ENCODE measurements at regions not wholly inside any gene's neighbourhood (a gene's known extent, or its start where the extent isn't known, plus 50 kb on each side); places are given as distances from the start of the nearest gene placed in this dataset.
"Not testable (repeated sequence)": the region's sequence is repeated elsewhere in the genome, so short reads cannot be mapped to it uniquely, and the experiment has no call there.

DNA sequence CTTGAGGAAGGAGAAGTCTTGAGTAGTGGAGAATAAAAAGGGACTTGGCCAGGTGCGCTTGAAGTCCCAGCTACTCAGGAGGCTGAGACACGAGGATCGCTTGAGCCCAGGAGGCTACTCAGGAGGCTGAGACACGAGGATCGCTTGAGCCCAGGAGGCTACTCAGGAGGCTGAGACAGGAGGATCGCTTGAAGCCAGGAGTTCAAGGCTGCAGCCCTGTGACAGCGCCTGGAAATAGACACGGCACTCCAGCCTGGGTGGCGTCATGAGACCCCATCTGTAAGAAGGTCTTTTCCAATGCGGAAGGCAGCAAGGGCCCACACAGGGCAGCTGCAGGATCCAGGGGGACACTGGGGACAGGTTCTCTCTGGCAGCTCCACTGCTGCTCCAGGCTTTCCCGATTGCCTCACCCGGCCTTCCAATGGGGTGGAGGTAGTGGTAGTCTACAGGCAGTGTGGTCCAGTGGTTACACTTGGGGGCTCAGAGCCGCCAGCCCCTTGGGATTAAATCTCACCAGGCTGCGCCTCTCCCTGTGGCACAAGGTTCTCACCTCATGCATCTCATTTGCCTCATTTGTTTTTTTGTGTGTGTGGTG is 143.4 kb downstream of the SEC14L1 start:
- Mint-ChIP-seq H3K9me3 (no peaks in the 10 kb centered on the region), H3K4me1 (ENCODE audit: low read depth) (peaks cover 11% of the 10 kb centered on the region), H3K4me3 (ENCODE audit: low read depth) (no peak overlapping the region), H3K27me3 (ENCODE audit: low read depth) (peaks cover 37% of the 10 kb centered on the region), H3K27ac (no peak overlapping the region), H3K36me3 (ENCODE audit: low read depth) (no peaks in the 10 kb centered on the region)
- intact Hi-C loops (cut with micrococcal nuclease): loop anchor here (5.0 kb wide), 1 partner anchor 33 kb away; a partner anchor contains a TSS
- no peak for DNase-seq (ENCODE audit: low spot score)

DNA sequence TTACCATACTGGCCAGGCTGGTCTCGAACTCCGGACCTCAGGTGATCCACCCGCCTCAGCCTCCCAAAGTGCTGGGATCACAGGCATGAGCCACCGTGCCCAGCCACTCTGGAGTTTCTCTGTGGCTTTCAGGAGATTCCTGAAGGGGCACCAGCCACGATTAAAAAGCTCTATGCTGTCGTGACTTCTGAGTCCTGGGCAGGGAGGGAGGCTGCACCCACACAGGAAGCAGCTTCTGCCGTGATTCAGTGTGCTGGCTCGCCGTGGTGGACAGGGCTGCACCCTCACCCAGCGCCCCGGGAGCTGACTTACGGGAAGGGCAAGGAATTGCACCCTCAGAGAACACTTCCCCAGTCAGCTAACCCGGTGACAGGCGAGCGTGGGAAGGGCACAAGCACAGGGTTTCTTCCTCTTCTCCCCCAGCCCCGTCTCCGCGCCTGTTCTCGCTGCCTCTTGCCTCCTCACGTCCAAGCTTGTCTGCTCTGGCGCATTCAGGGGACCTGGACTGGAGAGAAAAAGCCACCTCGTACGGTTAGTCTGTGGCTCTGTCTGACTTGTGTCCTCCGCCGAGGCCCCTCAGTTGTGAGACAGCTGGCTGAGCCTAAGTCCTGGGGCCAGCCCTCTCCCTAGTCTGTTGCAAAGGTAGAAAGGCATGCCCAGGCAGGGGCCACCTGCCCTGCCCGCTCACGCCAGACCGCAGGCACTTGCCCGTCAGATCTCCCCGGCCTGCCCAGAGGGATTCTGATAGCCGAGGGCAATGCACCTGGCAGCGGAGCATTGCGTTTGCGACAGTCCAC is 145.0 kb downstream of the SEC14L1 start:
- Mint-ChIP-seq H3K27me3 (ENCODE audit: low read depth) (peaks cover 22% of the 10 kb centered on the region), H3K27ac (no peak overlapping the region), H3K4me3 (ENCODE audit: low read depth) (no peak overlapping the region), H3K9me3 (no peaks in the 10 kb centered on the region), H3K4me1 (ENCODE audit: low read depth) (peaks cover 10% of the 10 kb centered on the region), H3K36me3 (ENCODE audit: low read depth) (no peaks in the 10 kb centered on the region)
- no peak for DNase-seq (ENCODE audit: low spot score)
- intact Hi-C loops (cut with micrococcal nuclease): no loop called here

DNA sequence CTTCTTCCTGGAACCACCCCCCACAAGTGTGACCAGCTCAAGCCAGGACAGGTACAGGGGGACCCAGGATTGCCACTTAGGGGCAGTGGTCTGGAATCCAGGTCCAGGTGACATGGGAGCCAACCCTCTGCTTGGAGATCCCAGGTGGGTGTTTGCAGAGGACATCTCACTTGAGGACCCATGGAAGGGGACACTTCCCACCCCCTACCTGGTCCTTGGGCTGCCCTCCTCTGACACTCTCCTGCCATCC is 145.5 kb downstream of the SEC14L1 start:
- DNase-seq (ENCODE audit: low spot score): no peak
- peaks cover 22% of the 10 kb centered on the region for H3K27me3 Mint-ChIP-seq (ENCODE audit: low read depth)
- no peak overlapping the region for H3K27ac Mint-ChIP-seq
- no peak overlapping the region for H3K4me3 Mint-ChIP-seq (ENCODE audit: low read depth)
- no peaks in the 10 kb centered on the region for H3K36me3 Mint-ChIP-seq (ENCODE audit: low read depth)
- H3K4me1 Mint-ChIP-seq (ENCODE audit: low read depth): peaks cover 10% of the 10 kb centered on the region
- H3K9me3 Mint-ChIP-seq: no peaks in the 10 kb centered on the region
- intact Hi-C loops (cut with micrococcal nuclease): no loop called here

DNA sequence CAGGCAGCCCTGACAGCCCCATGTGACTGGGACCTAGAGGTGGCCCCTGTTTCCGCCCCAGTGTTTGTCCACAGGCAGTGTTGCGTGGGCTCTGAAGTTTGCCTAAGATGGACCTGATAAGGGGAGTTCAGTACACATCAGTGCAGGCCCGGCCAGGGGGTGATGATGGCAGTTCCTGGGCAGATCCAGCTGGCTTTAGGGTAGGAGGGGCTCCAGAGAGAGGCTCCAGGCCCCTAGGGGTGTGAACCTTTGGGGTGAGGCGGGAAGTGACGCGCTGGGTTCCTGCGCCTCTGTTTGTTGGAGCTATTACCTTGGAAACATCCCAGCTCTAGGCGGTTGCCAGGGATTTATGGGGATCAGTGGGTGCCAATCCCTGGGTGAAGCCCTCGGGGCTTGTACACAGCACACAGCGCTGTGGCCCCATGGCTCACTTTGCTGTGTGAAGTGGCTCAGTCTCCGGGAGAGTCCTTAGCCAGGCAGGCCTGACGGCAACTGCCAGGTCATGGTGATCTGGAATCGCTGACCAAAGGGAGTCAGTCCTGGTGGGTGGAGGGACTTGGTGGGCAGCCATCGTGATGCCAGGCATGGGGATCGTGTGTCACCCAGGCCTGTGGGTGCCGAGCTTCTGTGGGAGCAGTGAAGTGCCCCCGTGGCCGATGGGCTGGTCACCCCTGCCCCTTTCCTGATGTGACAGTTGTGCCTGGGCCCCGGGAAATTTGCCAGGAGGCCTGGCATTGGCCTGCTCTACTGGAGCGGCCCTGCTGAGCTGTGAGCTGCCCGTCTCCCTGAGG is 146.1 kb downstream of the SEC14L1 start:
- H3K27ac Mint-ChIP-seq: no peak overlapping the region
- intact Hi-C loops (cut with micrococcal nuclease): no loop called here
- H3K27me3 Mint-ChIP-seq (ENCODE audit: low read depth): peaks cover 19% of the 10 kb centered on the region
- no peaks in the 10 kb centered on the region for H3K36me3 Mint-ChIP-seq (ENCODE audit: low read depth)
- no peak overlapping the region for H3K4me3 Mint-ChIP-seq (ENCODE audit: low read depth)
- H3K4me1 Mint-ChIP-seq (ENCODE audit: low read depth): peaks cover 10% of the 10 kb centered on the region
- H3K9me3 Mint-ChIP-seq: no peaks in the 10 kb centered on the region
- DNase-seq (ENCODE audit: low spot score): no peak

- intact Hi-C loops (cut with micrococcal nuclease): no loop called here
- Mint-ChIP-seq H3K27ac (no peak overlapping the region), H3K27me3 (ENCODE audit: low read depth) (peaks cover 12% of the 10 kb centered on the region), H3K36me3 (ENCODE audit: low read depth) (no peaks in the 10 kb centered on the region), H3K4me3 (ENCODE audit: low read depth) (no peak overlapping the region), H3K9me3 (no peaks in the 10 kb centered on the region), H3K4me1 (ENCODE audit: low read depth) (peaks cover 4% of the 10 kb centered on the region)
- DNase-seq (ENCODE audit: low spot score): no peak
Measured at GRCh38 chr17:77287432-77288068, 146.8 kb downstream of the SEC14L1 start.

- peaks cover 4% of the 10 kb centered on the region for H3K4me1 Mint-ChIP-seq (ENCODE audit: low read depth)
- H3K27ac Mint-ChIP-seq: no peak overlapping the region
- H3K9me3 Mint-ChIP-seq: no peaks in the 10 kb centered on the region
- H3K36me3 Mint-ChIP-seq (ENCODE audit: low read depth): no peaks in the 10 kb centered on the region
- intact Hi-C loops (cut with micrococcal nuclease): no loop called here
- no peak for DNase-seq (ENCODE audit: low spot score)
- peaks cover 9% of the 10 kb centered on the region for H3K27me3 Mint-ChIP-seq (ENCODE audit: low read depth)
- no peak overlapping the region for H3K4me3 Mint-ChIP-seq (ENCODE audit: low read depth)
Measured at GRCh38 chr17:77288115-77288619, 147.4 kb downstream of the SEC14L1 start.

DNA sequence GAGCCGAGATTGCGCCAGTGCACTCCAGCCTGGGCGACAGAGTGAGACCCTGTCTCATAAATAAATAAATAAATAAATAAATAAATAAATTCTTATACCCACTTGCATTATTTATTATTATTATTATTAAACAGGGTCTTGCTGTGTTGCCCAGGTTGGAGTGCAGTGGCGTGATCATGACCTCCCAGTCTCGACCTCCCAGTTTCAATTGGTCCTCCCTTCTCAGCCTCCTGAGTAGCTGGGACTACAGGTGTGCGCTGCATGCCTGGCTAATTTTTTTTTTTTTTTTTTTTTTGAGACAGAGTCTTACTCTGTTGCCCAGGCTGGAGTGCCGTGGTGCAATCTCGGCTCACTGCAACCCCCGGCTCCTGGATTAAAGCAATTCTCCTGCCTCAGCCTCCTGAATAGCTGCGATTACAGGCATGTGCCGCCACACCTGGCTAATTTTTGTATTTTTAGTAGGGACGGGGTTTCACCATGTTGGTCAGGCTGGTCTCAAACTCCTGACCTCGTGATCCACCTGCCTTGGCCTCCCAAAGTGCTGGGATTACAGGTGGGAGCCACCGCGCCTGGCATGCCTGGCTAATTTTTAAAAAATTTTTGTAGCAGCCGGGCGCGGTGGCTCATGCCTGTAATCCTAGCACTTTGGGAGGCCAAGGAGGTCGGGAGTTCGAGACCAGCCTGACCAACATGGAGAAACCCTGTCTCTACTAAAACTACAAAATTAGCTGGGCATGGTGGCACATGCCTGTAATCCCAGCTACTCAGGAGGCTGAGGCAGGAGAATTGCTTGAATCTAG is 150.2 kb downstream of the SEC14L1 start:
- H3K4me1 Mint-ChIP-seq (ENCODE audit: low read depth); H3K36me3 Mint-ChIP-seq (ENCODE audit: low read depth); H3K9me3 Mint-ChIP-seq; H3K27me3 Mint-ChIP-seq (ENCODE audit: low read depth); H3K4me3 Mint-ChIP-seq (ENCODE audit: low read depth); H3K27ac Mint-ChIP-seq; intact Hi-C loops (cut with micrococcal nuclease); DNase-seq (ENCODE audit: low spot score): not testable (repeated sequence)

DNA sequence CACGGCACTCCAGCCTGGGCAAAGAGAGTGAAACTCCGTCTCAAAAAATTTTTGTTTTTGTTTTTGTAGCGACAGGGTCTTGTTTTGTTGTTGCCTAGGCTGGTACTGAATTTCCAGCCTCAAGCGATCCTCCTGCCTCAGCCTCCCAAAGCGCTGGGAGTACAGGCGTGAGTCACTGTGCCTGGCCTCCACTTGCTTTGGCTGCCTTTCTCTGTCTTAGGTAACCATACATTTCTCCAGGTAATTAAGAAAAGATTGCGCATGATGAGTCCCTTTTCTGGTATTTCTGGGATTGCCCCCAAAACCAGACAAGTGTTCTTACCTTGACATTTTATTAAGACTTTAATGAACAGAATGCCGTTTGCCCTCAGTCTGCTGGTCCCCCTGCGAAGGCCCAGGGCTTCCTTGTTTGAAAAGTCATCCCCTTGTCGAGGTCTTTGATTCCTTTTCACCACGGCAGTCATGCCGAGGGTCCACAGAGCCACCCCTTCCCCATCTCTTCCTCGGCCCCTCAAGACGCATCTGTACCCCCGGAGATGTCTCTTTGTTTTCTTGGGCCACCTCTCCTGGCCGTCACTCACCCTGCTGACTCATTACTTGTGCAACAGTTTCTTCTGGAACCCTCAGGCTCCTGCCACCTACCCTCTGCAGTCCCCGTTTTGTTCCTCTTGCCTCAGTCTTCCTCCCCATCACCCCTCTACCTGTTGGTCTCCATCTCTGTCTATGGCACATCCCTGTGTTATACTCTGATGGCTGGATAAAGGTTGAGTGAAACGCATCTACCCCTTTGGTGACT is 151.0 kb downstream of the SEC14L1 start:
- Mint-ChIP-seq H3K9me3 (no peaks in the 10 kb centered on the region), H3K36me3 (ENCODE audit: low read depth) (no peaks in the 10 kb centered on the region), H3K4me1 (ENCODE audit: low read depth) (peaks cover 4% of the 10 kb centered on the region), H3K27ac (no peak overlapping the region), H3K4me3 (ENCODE audit: low read depth) (no peak overlapping the region), H3K27me3 (ENCODE audit: low read depth) (no peaks in the 10 kb centered on the region)
- intact Hi-C loops (cut with micrococcal nuclease): no loop called here
- DNase-seq (ENCODE audit: low spot score): no peak

DNA sequence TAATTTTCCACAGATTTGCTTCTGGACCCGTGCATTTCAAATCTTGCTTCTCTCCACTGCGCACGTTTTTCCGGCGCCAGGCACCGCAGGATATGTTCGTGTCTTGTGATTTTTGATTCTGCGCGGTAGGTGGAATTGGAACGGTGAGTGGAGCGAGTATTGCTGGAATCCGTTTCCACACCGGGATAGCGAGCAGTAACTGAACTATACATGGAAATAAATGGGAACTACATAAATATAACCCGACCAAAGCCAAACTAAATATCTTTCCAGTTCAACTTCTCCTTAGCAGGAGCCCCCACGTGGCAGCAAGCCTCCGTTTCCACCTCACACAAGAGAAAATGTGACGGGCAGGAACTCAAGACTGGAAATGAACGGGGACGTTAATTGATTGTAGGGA is 154.0 kb downstream of the SEC14L1 start:
- Mint-ChIP-seq H3K4me3 (ENCODE audit: low read depth) (no peak overlapping the region), H3K9me3 (no peaks in the 10 kb centered on the region), H3K36me3 (ENCODE audit: low read depth) (no peaks in the 10 kb centered on the region), H3K4me1 (ENCODE audit: low read depth) (peaks cover 4% of the 10 kb centered on the region), H3K27ac (no peak overlapping the region), H3K27me3 (ENCODE audit: low read depth) (no peaks in the 10 kb centered on the region)
- no peak for DNase-seq (ENCODE audit: low spot score)
- intact Hi-C loops (cut with micrococcal nuclease): no loop called here

DNA sequence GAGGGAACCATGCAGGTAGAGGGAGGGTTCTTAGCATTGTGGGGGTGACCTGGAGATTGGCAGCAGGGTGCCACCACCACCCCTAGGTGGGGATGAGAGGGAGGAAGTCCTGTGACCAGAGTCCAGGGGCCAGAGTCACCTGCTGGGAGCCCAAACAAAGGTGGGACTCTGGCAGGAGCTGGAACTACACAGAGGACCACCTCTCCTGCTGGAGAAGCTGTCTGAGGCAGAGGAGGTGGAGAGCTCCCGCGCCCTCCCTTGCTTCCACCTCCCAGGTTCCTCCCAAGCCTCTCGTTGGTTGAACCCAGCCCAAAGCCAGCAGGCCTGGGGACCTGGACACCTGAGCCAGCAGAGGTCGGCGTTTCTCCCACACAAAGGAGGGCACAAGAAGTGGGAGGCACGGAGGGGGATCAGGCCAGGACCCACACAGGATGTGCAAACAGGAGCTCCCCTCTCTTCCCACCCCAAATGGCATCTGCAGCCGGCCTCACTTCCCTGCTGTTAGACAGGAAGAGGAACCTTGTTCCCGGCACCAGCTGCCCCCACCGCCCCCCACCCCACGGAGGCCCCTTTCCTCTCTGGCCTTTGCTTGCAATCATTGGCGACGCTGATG is 154.6 kb downstream of the SEC14L1 start:
- Mint-ChIP-seq H3K27ac (no peak overlapping the region), H3K36me3 (ENCODE audit: low read depth) (no peaks in the 10 kb centered on the region), H3K4me1 (ENCODE audit: low read depth) (peaks cover 2% of the 10 kb centered on the region), H3K9me3 (no peaks in the 10 kb centered on the region), H3K4me3 (ENCODE audit: low read depth) (no peak overlapping the region), H3K27me3 (ENCODE audit: low read depth) (no peaks in the 10 kb centered on the region)
- no peak for DNase-seq (ENCODE audit: low spot score)
- intact Hi-C loops (cut with micrococcal nuclease): no loop called here

DNA sequence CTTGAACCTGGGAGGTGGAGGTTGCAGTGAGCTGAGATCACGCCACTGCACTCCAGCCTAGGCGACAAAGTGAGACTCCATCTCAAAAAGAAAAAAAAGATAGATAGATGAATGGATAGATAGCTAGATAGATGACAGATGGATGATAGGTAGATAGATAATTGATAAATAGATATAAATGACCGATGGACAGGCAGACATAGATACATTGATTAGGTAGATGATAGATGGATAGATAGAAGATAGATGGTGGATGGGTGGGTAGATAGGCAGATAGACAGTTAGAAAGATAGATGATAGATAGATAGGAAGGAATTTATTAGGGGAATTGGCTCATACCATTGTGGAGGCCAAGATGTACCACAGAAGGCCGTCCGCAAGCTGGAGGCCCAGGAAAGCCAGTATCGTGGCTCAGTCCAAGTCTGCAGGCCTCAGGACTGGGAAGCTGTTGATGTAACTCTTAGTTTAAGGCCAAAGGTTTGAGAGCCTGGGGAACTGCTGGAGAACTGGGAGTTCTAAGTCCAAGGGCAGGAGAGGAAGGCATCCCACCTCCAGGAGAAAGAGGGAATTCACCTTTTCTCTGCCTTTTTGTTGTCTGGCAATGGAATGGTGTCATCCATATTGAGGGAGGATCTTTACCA is 156.1 kb downstream of the SEC14L1 start:
- Mint-ChIP-seq H3K9me3 (no peaks in the 10 kb centered on the region), H3K27me3 (ENCODE audit: low read depth) (no peaks in the 10 kb centered on the region), H3K4me3 (ENCODE audit: low read depth) (no peak overlapping the region), H3K27ac (no peak overlapping the region), H3K36me3 (ENCODE audit: low read depth) (no peaks in the 10 kb centered on the region), H3K4me1 (ENCODE audit: low read depth) (peaks cover 2% of the 10 kb centered on the region)
- no peak for DNase-seq (ENCODE audit: low spot score)
- intact Hi-C loops (cut with micrococcal nuclease): no loop called here

Measured in activated T-helper 2 cell treated with anti-CD3 and anti-CD28 coated beads, Interferon-gamma antibody, Interleukin-2, Interleukin-4, amounts not matched to agents 10 μg/mL and 5 μg/mL and 100 μg/mL, durations not matched to agents 14 hours and 24 hours and 36 hours (primary cell).